ENCODE measurements at regions not wholly inside any gene's neighbourhood (a gene's known extent, or its start where the extent isn't known, plus 50 kb on each side); places are given as distances from the start of the nearest gene placed in this dataset.

- Histone ChIP-seq H4K8ac (ENCODE audit: extremely low read depth, insufficient read depth, low read length) (no peak overlapping the region), H2BK20ac (ENCODE audit: low read length) (no peak overlapping the region), H4K5ac (ENCODE audit: insufficient read length, low read depth, low read length) (no peak overlapping the region), H3K18ac (ENCODE audit: extremely low read depth, low read length) (no peak overlapping the region), H4K20me1 (replicated peaks in 1 of 2; ENCODE audit: control insufficient read depth in 1 of 2, insufficient read depth in 2 of 2, low read length in 2 of 2) (no peaks in the 10 kb centered on the region), H2BK5ac (ENCODE audit: low read depth, low read length) (no peak overlapping the region), H3K4ac (replicated peaks; ENCODE audit: insufficient read length, low read depth, low read length) (no peak overlapping the region), H3K4me2 (ENCODE audit: insufficient read depth in 1 of 2, low read depth in 2 of 2, low read length in 2 of 2) (no peak overlapping the region), H3K4me3 (ENCODE audit: extremely low read depth in 1 of 4, insufficient read depth in 2 of 4, low read depth in 3 of 4, low read length in 4 of 4) (no peak overlapping the region), H4K91ac (replicated peaks; ENCODE audit: insufficient read length, low read length) (no peak overlapping the region), H3K79me2 (ENCODE audit: control insufficient read depth in 1 of 2, insufficient read depth in 2 of 2, low read length in 2 of 2) (no peaks in the 10 kb centered on the region), H3K79me1 (ENCODE audit: low read depth, low read length) (no peaks in the 10 kb centered on the region), H3K23ac (ENCODE audit: insufficient read length) (no peak overlapping the region), H3K4me1 (replicated peaks in 1 of 4; ENCODE audit: control insufficient read depth in 3 of 4, insufficient read depth in 4 of 4, low read length in 3 of 4) (no peaks in the 10 kb centered on the region), H2BK12ac (ENCODE audit: low read depth, low read length) (no peak overlapping the region), H2AFZ (ENCODE audit: low read length) (no peak overlapping the region), H3K9me3 (ENCODE audit: insufficient read depth in 2 of 2, low read depth in 1 of 2, low read length in 1 of 2) (no peaks in the 10 kb centered on the region), H3K27ac (ENCODE audit: low read depth, low read length) (no peak overlapping the region), H3K56ac (replicated peaks; ENCODE audit: insufficient read length, low read depth, low read length) (no peak overlapping the region), H3K27me3 (replicated peaks in 1 of 4; ENCODE audit: control insufficient read depth in 3 of 4, extremely low read depth in 1 of 4, insufficient read depth in 3 of 4, low read length in 3 of 4) (no peaks in the 10 kb centered on the region), H3K9ac (replicated peaks in 1 of 4; ENCODE audit: extremely low read depth in 1 of 4, low read depth in 3 of 4, low read length in 3 of 4) (no peak overlapping the region), H3K23me2 (ENCODE audit: low read depth, low read length) (no peaks in the 10 kb centered on the region), H2BK15ac (ENCODE audit: low read length) (no peak overlapping the region), H2BK120ac (replicated peaks; ENCODE audit: low read depth, low read length) (no peak overlapping the region), H2AK5ac (ENCODE audit: low read depth, low read length) (no peak overlapping the region), H3K36me3 (ENCODE audit: control insufficient read depth in 2 of 4, insufficient read depth in 4 of 4, low read length in 3 of 4) (no peaks in the 10 kb centered on the region), H3K14ac (ENCODE audit: insufficient read length) (no peak overlapping the region)
- ChIA-PET POLR2A (ENCODE audit: partially characterized antibody) (no interaction called here), CTCF (ENCODE audit: partially characterized antibody) (no interaction called here)
- no peak for FAIRE-seq
- TF ChIP-seq CHD1 (IDR thresholded peaks at IDR 0.05; ENCODE audit: low read depth, low read length): no peak
- DNase-seq (ENCODE audit: low read depth in 1 of 2, low spot score in 2 of 2): no peak
- 93% methylated on average over 3 of the region's 3 CpGs; no CpG with 5 or more reads in 1 of the 2 experiments for WGBS, 2 experiments (ENCODE audit: extremely low coverage in 1 of 2, insufficient coverage in 1 of 2, insufficient read length in 1 of 2, insufficient replicate concordance in 2 of 2, low coverage in 1 of 2, low lambda C conversion rate in 2 of 2, missing lambda C conversion rate in 1 of 2)
Observed at GRCh38 chr13:48891586-48891985, 84.1 kb upstream of the FNDC3A start.
